ENCODE measurements at regions not wholly inside any gene's neighbourhood (a gene's known extent, or its start where the extent isn't known, plus 50 kb on each side); places are given as distances from the start of the nearest gene placed in this dataset.

GRCh38 chr3:43866529-43867353 lies 176.0 kb downstream of the ABHD5 start:
- no peak for DNase-seq (ENCODE audit: low read depth)

GRCh38 chr3:43867436-43868072 lies 176.8 kb downstream of the ABHD5 start:
- DNase-seq (ENCODE audit: low read depth), result no peak

GRCh38 chr3:43869491-43869890 lies 178.8 kb downstream of the ABHD5 start:
- DNase-seq (ENCODE audit: low read depth), result no peak

- DNase-seq (ENCODE audit: low read depth), result no peak
Measured at GRCh38 chr3:43870120-43870519, 179.4 kb downstream of the ABHD5 start.

- no peak for DNase-seq (ENCODE audit: low read depth)
Measured at GRCh38 chr3:43870844-43871626, 180.3 kb downstream of the ABHD5 start.

- no peak for DNase-seq (ENCODE audit: low read depth)
Measured at GRCh38 chr3:43871627-43872245, 181.0 kb downstream of the ABHD5 start.

GRCh38 chr3:43872301-43872700 lies 181.6 kb downstream of the ABHD5 start:
- no peak for DNase-seq (ENCODE audit: low read depth)

GRCh38 chr3:43872901-43873300 lies 182.2 kb downstream of the ABHD5 start:
- no peak for DNase-seq (ENCODE audit: low read depth)

GRCh38 chr3:43873723-43874122 lies 183.0 kb downstream of the ABHD5 start:
- no peak for DNase-seq (ENCODE audit: low read depth)

GRCh38 chr3:43874290-43874689 lies 183.6 kb downstream of the ABHD5 start:
- DNase-seq (ENCODE audit: low read depth), result no peak

GRCh38 chr3:43874731-43875130 lies 184.0 kb downstream of the ABHD5 start:
- DNase-seq (ENCODE audit: low read depth), result no peak

GRCh38 chr3:43876648-43877047 lies 185.9 kb downstream of the ABHD5 start:
- no peak for DNase-seq (ENCODE audit: low read depth)

- no peak for DNase-seq (ENCODE audit: low read depth)
Measured at GRCh38 chr3:43879166-43879565, 188.4 kb downstream of the ABHD5 start.

- DNase-seq (ENCODE audit: low read depth), result no peak
Measured at GRCh38 chr3:43882976-43883680, 192.4 kb downstream of the ABHD5 start.

- DNase-seq (ENCODE audit: low read depth), result no peak
Measured at GRCh38 chr3:43883729-43884396, 193.1 kb downstream of the ABHD5 start.

- no peak for DNase-seq (ENCODE audit: low read depth)
Measured at GRCh38 chr3:43884581-43884980, 193.8 kb downstream of the ABHD5 start.

- no peak for DNase-seq (ENCODE audit: low read depth)
Measured at GRCh38 chr3:43885908-43886618, 195.3 kb downstream of the ABHD5 start.

- DNase-seq (ENCODE audit: low read depth), result no peak
Measured at GRCh38 chr3:43892061-43892460, 201.3 kb downstream of the ABHD5 start.

- no peak for DNase-seq (ENCODE audit: low read depth)
Measured at GRCh38 chr3:43892526-43892925, 201.8 kb downstream of the ABHD5 start.

GRCh38 chr3:43893727-43894126 lies 203.0 kb downstream of the ABHD5 start:
- no peak for DNase-seq (ENCODE audit: low read depth)

Measured in activated T-cell treated with anti-CD3 and anti-CD28 coated beads for 1 hour (primary cell).